Keratinocyte (primary cell): ENCODE measurements at regions not wholly inside any gene's neighbourhood (a gene's known extent, or its start where the extent isn't known, plus 50 kb on each side); places are given as distances from the start of the nearest gene placed in this dataset.

Experiments used
- DNase-seq: peaks from one replicate; pipeline ENCODE4 v3.0.0-alpha.2; 2011; ENCODE audit warnings: low read depth, missing footprints, low spot score
- FAIRE-seq: peaks from 2 replicates; lab custom pipeline; 2011; peaks lifted over from hg19 to GRCh38; lab: Jason Lieb, UNC
- H2AFZ ChIP-seq: 2 replicates; pipeline ENCODE4 v1.6.0; 2012; ENCODE audit warnings: low read length, control low read depth, inconsistent platforms; ENCODE audit not compliant: control insufficient read depth
- H3K27ac ChIP-seq: 2 replicates; pipeline ENCODE4 v1.5.1; 2011; ENCODE audit warnings: low read length; ENCODE audit not compliant: control insufficient read depth, insufficient read depth
- H3K27me3 ChIP-seq: 3 replicates; pipeline ENCODE4 v1.6.0; 2011; ENCODE audit warnings: low read length; ENCODE audit not compliant: control insufficient read depth, insufficient read depth; ENCODE audit errors: extremely low read depth
- H3K36me3 ChIP-seq, 2 experiments: 2 replicates in 1 of 2; 3 replicates in 1 of 2; pipeline ENCODE4 v1.5.1; 2011; ENCODE audit warnings: low read length in 2 of 2, mild to moderate bottlenecking in 1 of 2; ENCODE audit not compliant: control insufficient read depth in 2 of 2, insufficient read depth in 2 of 2; ENCODE audit errors: extremely low read depth in 1 of 2
- H3K4me1 ChIP-seq: 3 replicates; pipeline ENCODE4 v1.5.1; 2011; ENCODE audit warnings: low read length; ENCODE audit not compliant: control insufficient read depth, insufficient read depth; ENCODE audit errors: extremely low read depth
- H3K4me2 ChIP-seq: 3 replicates; pipeline ENCODE4 v1.6.0; 2011; ENCODE audit warnings: low read depth, low read length; ENCODE audit not compliant: control insufficient read depth, insufficient read depth; ENCODE audit errors: extremely low read depth
- H3K4me3 ChIP-seq, 3 experiments: fragments of 200-600 bp in 1 of 3; sonication (generic) in 1 of 3; 2 replicates in 2 of 3; 3 replicates in 1 of 3; pipeline ENCODE4 v1.5.1; 2011 to 2016; ENCODE audit warnings: low read length in 3 of 3, mild to moderate bottlenecking in 3 of 3, control low read depth in 2 of 3, inconsistent platforms in 1 of 3, low read depth in 1 of 3, mixed read lengths in 1 of 3, mixed run types in 1 of 3, moderate library complexity in 1 of 3; ENCODE audit not compliant: control insufficient read depth in 2 of 3, insufficient read depth in 2 of 3; ENCODE audit errors: extremely low read depth in 1 of 3
- H3K79me2 ChIP-seq: 2 replicates; pipeline ENCODE4 v1.6.0; 2012; ENCODE audit warnings: low read length; ENCODE audit not compliant: control insufficient read depth, insufficient read depth
- H3K9ac ChIP-seq: 3 replicates; pipeline ENCODE4 v1.6.0; 2011; ENCODE audit warnings: low read length; ENCODE audit not compliant: control insufficient read depth, insufficient read depth; ENCODE audit errors: extremely low read depth
- H3K9me1 ChIP-seq: 3 replicates; pipeline ENCODE4 v1.6.0; 2011; ENCODE audit warnings: low read length; ENCODE audit not compliant: control insufficient read depth, insufficient read depth; ENCODE audit errors: extremely low read depth
- H3K9me3 ChIP-seq: 2 replicates; pipeline ENCODE4 v1.5.1; 2012; ENCODE audit warnings: low read depth, low read length; ENCODE audit not compliant: control insufficient read depth
- H4K20me1 ChIP-seq: 3 replicates; pipeline ENCODE4 v1.6.0; 2011; ENCODE audit warnings: low read length; ENCODE audit not compliant: control insufficient read depth, insufficient read depth; ENCODE audit errors: extremely low read depth
- CTCF ChIP-seq, 3 experiments: IDR thresholded peaks in 1 of 3; conservative IDR thresholded peaks in 1 of 3; optimal IDR thresholded peaks in 1 of 3; 2 replicates in 2 of 3; 3 replicates in 1 of 3; pipeline versions ENCODE3 to v1.5.1; 2011; ENCODE audit warnings: low read length in 3 of 3, mild to moderate bottlenecking in 3 of 3, moderate library complexity in 2 of 3, control low read depth in 1 of 3, inconsistent platforms in 1 of 3; ENCODE audit not compliant: insufficient read depth in 2 of 3; ENCODE audit errors: extremely low read depth in 1 of 3
- EZH2 ChIP-seq: IDR thresholded peaks from one replicate; pipeline ENCODE4 v1.6.1; 2012; ENCODE audit warnings: inconsistent platforms, mild to moderate bottlenecking, low read length, moderate library complexity
- dilution Hi-C: fragments of 300-500 bp; cut with MboI; formaldehyde crosslinking; loops from one replicate; pipeline ENCODE4 v1.7.0; 2020; ENCODE audit warnings: low sequenced_read_pairs; ENCODE audit not compliant: extremely low pct_ligation_motif_present

GRCh38 chr10:78321500-78321899, 287.8 kb downstream of the RPS24 start:
- H3K27me3 ChIP-seq = no peaks in the 10 kb centered on the region
- DNase-seq = no peak
- no peak overlapping the region for H3K27ac ChIP-seq
- no peak overlapping the region for H3K4me2 ChIP-seq
- H3K9me1 ChIP-seq = no peaks in the 10 kb centered on the region
- no peak for FAIRE-seq
- H3K36me3 ChIP-seq = no peaks in the 10 kb centered on the region
- dilution Hi-C loops = no loop called here
- no peaks in the 10 kb centered on the region for H3K4me1 ChIP-seq
- H3K79me2 ChIP-seq = no peaks in the 10 kb centered on the region
- H2AFZ ChIP-seq = no peak overlapping the region
- no peaks in the 10 kb centered on the region for H3K9me3 ChIP-seq
- H3K4me3 ChIP-seq = no peak overlapping the region
- H3K9ac ChIP-seq = no peak overlapping the region
- TF ChIP-seq EZH2 = no peak
- TF ChIP-seq CTCF (optimal IDR thresholded peaks at IDR 0.05 in 1 of 3, IDR thresholded peaks at IDR 0.05 in 1 of 3, conservative IDR thresholded peaks at IDR 0.05 in 1 of 3; ENCODE audit: extremely low read depth in 1 of 3, insufficient read depth in 2 of 3, low read length in 3 of 3) = no peak
- no peaks in the 10 kb centered on the region for H4K20me1 ChIP-seq

- Histone ChIP-seq H4K20me1 (no peaks in the 10 kb centered on the region), H3K79me2 (no peaks in the 10 kb centered on the region), H2AFZ (no peak overlapping the region), H3K9ac (no peak overlapping the region), H3K9me1 (no peaks in the 10 kb centered on the region), H3K4me3 (no peak overlapping the region), H3K27ac (no peak overlapping the region), H3K36me3 (no peaks in the 10 kb centered on the region), H3K4me2 (no peak overlapping the region), H3K27me3 (peaks cover 5% of the 10 kb centered on the region), H3K4me1 (no peaks in the 10 kb centered on the region), H3K9me3 (no peaks in the 10 kb centered on the region)
- dilution Hi-C loops = no loop called here
- no peak for TF ChIP-seq EZH2
- TF ChIP-seq CTCF (optimal IDR thresholded peaks at IDR 0.05 in 1 of 3, IDR thresholded peaks at IDR 0.05 in 1 of 3, conservative IDR thresholded peaks at IDR 0.05 in 1 of 3; ENCODE audit: extremely low read depth in 1 of 3, insufficient read depth in 2 of 3, low read length in 3 of 3) = no peak
- DNase-seq (no peak), FAIRE-seq (no peak)
Measured at GRCh38 chr10:78326372-78326771, 292.7 kb downstream of the RPS24 start.
